ENCODE measurements at regions not wholly inside any gene's neighbourhood (a gene's known extent, or its start where the extent isn't known, plus 50 kb on each side); places are given as distances from the start of the nearest gene placed in this dataset.
"Not testable (repeated sequence)": the region's sequence is repeated elsewhere in the genome, so short reads cannot be mapped to it uniquely, and the experiment has no call there.

GRCh38 chr7:114077158-114077524 lies 158.3 kb upstream of the PPP1R3A start:
- not testable (repeated sequence) for TF ChIP-seq CTCF, POLR2A (IDR thresholded peaks at IDR 0.05)

All from esophagus squamous epithelium (tissue), 4 donors.